SK-MEL-5 (cell line): ENCODE measurements at regions not wholly inside any gene's neighbourhood (a gene's known extent, or its start where the extent isn't known, plus 50 kb on each side); places are given as distances from the start of the nearest gene placed in this dataset.
"Not testable (repeated sequence)": the region's sequence is repeated elsewhere in the genome, so short reads cannot be mapped to it uniquely, and the experiment has no call there.

Experiments
- DNase-seq: peaks from one replicate; pipeline ENCODE4 v3.0.0-alpha.2; 2016; ENCODE audit warnings: low read depth, low spot score
- in situ Hi-C: cut with HindIII; loops from 2 replicates; pipeline ENCODE4 v1.10.0; 2016; ENCODE audit warnings: low sequenced_read_pairs, high pct_unique_total_duplicates, low pct_unique_long_range_greater_than_20kb

- DNase-seq: no peak
- in situ Hi-C loops: no loop called here
Measured at GRCh38 chr10:6692856-6693255, 112.8 kb upstream of the PRKCQ start.

GRCh38 chr10:6692103-6692502 lies 112.0 kb upstream of the PRKCQ start:
- in situ Hi-C loops: no loop called here
- no peak for DNase-seq

GRCh38 chr10:6689036-6689435 lies 109.0 kb upstream of the PRKCQ start:
- DNase-seq: no peak
- in situ Hi-C loops: no loop called here

- DNase-seq: no peak
- in situ Hi-C loops: no loop called here
Measured at GRCh38 chr10:6680735-6681134, 100.7 kb upstream of the PRKCQ start.

- no peak for DNase-seq
- in situ Hi-C loops: no loop called here
Measured at GRCh38 chr10:6678956-6679355, 98.9 kb upstream of the PRKCQ start.

- in situ Hi-C loops: no loop called here
Measured at GRCh38 chr10:6678211-6678803, 98.2 kb upstream of the PRKCQ start.

GRCh38 chr10:6677129-6677528 lies 97.1 kb upstream of the PRKCQ start:
- in situ Hi-C loops: not testable (repeated sequence)

More at GRCh38 chr10:6678211-6678803, 98.2 kb upstream of the PRKCQ start:
- peak; percentile 68 for DNase-seq

GRCh38 chr10:6674291-6674690 lies 94.2 kb upstream of the PRKCQ start:
- in situ Hi-C loops: no loop called here

More at GRCh38 chr10:6677129-6677528, 97.1 kb upstream of the PRKCQ start:
- DNase-seq: not testable (repeated sequence)

GRCh38 chr10:6671976-6672375 lies 91.9 kb upstream of the PRKCQ start:
- no peak for DNase-seq
- in situ Hi-C loops: no loop called here

More at GRCh38 chr10:6674291-6674690, 94.2 kb upstream of the PRKCQ start:
- no peak for DNase-seq

- DNase-seq: peak; percentile 52
- in situ Hi-C loops: no loop called here
Measured at GRCh38 chr10:6669269-6669859, 89.3 kb upstream of the PRKCQ start.

- in situ Hi-C loops: no loop called here
- peak; percentile 57 for DNase-seq
Measured at GRCh38 chr10:6667679-6668270, 87.7 kb upstream of the PRKCQ start.

GRCh38 chr10:6667150-6667549 lies 87.1 kb upstream of the PRKCQ start:
- in situ Hi-C loops: no loop called here
- DNase-seq: no peak

- DNase-seq: no peak
- in situ Hi-C loops: no loop called here
Measured at GRCh38 chr10:6665847-6666246, 85.8 kb upstream of the PRKCQ start.

GRCh38 chr10:6660460-6660859 lies 80.4 kb upstream of the PRKCQ start:
- in situ Hi-C loops: no loop called here

GRCh38 chr10:6659451-6659850 lies 79.4 kb upstream of the PRKCQ start:
- in situ Hi-C loops: no loop called here

More at GRCh38 chr10:6660460-6660859, 80.4 kb upstream of the PRKCQ start:
- no peak for DNase-seq

GRCh38 chr10:6657669-6658068 lies 77.6 kb upstream of the PRKCQ start:
- in situ Hi-C loops: no loop called here
- DNase-seq: no peak

More at GRCh38 chr10:6659451-6659850, 79.4 kb upstream of the PRKCQ start:
- no peak for DNase-seq

GRCh38 chr10:6657196-6657595 lies 77.1 kb upstream of the PRKCQ start:
- DNase-seq: no peak
- in situ Hi-C loops: no loop called here

- in situ Hi-C loops: no loop called here
- DNase-seq: no peak
Measured at GRCh38 chr10:6654571-6654970, 74.5 kb upstream of the PRKCQ start.

GRCh38 chr10:6650586-6650985 lies 70.5 kb upstream of the PRKCQ start:
- in situ Hi-C loops: no loop called here
- DNase-seq: no peak
